NCI-H2029 treated with DMSO at 0.1 percent for 48 hours (cell line): ENCODE measurements at regions not wholly inside any gene's neighbourhood (a gene's known extent, or its start where the extent isn't known, plus 50 kb on each side); places are given as distances from the start of the nearest gene placed in this dataset.

ENCODE experiments used
- DNase-seq: peaks from one replicate; lab custom pipeline; 2025; lab: John Stamatoyannopoulos, UW

DNA sequence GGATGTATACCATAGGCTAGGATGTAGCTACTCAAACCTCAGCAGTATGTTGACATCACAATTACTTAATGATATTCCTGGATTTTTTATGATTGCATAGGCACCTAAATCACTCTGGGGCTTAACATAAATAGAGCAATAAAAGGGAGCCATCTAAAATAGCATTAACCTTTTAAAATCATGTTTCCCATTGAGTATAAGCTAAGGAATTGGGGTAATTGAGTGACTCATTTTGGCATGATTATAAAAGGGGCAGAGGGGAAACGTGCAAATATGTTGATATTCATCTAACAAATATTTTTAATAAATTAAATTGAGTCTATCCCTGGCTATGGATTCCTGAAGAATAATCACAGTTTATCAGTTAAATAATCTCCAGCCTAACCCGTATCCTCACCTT lies 74.0 kb upstream of the ADGRF1 start:
- DNase-seq, result no peak

DNA sequence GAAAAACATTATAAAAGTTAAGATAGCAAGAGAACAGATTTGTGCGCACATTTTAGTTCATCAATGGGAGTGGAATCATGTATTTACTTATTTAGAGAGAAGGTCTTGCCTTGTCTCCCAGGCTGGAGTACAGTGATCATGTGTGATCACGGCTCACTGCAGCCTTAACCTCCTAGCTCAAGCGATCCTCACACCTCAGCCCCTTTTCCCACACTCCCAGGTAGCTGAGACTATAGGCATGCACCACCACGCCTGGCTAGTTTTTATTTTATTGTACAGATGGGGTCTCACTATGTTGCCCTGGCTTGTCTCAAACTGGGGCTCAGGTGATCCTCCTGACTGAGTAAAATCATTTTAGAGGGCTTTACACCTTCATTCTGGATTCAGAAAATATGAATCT lies 72.3 kb upstream of the ADGRF1 start:
- no peak for DNase-seq

DNA sequence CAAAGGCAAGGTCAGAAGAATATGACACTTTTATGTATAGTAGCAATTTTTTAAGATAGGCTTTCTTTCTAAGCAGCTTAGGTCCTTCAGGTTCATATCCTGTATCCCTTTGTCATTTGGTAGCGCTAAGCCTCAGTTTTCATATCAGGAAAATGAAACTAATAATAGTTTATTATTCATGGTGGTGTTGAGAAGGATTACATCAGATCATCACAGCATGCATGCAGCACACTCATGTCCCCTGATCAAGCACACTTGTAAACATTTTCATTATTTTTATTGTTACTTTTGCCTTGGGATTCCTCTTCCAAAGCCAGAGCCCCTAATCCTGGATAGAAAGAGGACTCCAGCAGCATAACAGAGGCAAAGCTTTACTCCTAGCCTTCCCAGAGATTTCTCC lies 70.2 kb upstream of the ADGRF1 start:
- DNase-seq, result no peak

DNA sequence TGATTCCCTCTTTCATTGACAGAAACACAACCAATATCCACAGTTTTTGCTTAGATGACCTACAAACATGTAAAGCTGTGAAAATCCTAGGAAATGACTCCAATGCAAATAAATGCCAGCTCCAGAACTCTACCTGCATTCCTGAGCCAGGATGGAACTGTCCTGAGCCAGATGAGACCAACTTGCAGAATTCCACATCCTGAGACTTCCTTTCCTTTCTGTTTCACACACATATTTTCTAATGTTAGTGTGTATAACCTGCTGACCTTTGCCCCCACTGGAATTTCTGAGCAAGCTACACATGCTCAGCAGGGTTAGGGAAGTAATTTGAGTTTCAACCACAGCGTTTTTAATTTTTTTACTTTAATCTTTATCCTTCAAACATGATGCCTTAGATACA lies 69.6 kb upstream of the ADGRF1 start:
- no peak for DNase-seq

DNA sequence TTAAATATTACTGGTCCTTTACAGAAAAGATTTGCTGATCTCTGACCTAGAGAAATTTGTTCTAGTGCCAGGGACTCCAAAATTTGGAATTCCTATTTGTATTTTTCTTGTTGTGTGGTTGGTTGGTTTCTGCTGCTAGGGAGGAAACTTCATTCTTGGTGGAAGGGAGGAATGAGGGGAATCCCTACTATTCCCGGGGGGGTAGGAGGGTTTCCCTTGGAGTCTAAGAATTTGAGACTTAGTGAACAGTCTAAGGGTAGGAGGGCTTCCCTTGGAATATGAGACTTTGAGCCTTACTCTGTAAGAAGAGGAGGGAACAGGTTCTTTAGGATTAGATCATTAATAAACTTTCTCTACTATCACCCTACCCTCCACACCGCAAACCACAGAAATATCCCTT lies 67.1 kb upstream of the ADGRF1 start:
- DNase-seq, result no peak

DNA sequence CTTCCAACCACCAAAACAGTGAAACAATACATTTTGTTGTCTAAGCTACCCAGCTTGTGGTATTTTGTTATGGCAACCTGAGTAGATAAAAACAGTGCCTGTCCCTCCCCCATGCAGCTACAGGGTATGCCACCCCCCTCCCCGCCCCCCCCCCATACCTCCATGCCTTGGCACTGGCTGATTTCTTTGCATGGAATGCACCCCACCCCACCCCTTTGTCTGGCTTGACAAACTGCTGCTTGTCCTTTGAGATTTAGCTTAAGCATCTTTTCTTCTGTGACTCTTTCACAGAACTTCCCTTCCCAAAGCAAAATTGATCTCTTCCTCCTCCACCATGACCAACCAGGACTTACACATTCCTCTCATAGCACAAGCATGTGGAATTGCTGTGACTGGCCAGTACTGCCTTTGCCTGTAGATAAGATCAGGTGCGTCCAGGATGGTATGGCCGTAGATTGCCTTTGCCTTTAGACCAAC lies 64.6 kb upstream of the ADGRF1 start:
- no peak for DNase-seq

DNA sequence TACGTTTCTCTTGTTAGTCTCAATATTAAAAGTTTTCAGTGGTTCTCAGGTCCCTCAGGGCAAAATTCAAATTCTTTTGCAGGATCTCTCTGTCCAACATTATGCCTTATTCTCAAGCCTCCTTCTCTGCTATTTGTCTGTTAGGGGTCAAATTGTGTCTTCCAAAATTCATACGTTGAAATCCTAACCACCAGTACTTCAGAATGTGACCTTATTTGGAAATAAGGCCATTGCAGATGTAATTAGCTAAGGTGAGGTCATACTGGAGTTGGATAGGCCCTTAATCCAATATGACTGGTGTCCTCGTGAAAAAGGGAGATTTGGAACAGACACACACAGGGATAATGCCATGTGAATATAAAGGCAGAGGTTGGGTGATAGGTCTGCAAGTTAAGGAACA lies 64.1 kb upstream of the ADGRF1 start:
- DNase-seq, result no peak

DNA sequence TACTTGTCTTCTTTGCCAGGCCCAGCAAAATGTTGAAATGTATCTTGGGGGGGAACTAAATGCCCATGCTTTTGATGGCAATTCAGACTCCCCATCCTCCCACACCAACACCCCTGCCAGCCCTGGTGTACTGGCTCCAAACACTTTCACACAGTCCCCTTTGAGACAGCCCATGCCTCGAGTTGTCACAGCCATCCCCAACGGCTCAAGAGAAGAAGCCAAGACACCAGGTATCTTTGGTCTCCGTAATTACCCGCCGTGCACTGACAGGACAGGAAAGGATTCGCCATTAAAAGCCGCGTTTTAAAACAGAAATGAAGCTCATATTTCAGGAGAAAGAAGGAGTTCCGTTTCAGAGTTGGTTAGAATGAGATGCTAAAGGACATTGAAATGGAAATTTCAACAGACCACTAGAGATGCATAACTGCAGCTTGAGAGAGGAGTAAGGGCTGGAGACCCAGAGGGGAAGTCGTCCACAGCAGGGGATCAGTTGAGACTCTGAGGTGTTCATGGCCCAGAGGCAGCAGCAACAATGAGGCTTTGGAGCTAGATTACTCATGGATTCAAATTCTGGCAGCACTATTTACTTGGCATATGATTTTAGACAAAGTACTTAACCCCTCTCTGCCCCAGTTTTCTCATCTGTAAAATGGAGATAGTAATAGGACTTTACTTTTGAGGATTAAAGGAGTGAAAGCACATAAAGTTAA lies 63.5 kb upstream of the ADGRF1 start:
- DNase-seq, result no peak

DNA sequence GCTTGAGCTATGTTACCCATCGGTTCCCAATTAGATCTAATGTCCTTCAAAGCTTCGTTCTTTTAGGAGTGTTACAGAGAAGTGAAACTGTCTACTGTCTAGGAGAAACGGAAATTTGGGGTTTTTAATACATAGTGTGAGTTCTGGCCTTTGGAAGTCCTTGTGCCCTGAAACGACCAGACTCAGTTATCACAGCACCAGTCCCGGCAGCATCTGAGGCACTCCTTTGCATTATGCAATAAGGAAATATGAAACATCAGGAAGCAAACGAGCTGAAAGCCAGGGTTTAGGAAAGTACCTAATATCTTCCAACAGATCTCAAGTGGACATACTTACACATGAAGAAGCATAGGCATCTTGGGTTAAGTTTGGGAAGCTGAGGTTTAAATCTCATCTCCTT lies 61.8 kb upstream of the ADGRF1 start:
- no peak for DNase-seq

DNA sequence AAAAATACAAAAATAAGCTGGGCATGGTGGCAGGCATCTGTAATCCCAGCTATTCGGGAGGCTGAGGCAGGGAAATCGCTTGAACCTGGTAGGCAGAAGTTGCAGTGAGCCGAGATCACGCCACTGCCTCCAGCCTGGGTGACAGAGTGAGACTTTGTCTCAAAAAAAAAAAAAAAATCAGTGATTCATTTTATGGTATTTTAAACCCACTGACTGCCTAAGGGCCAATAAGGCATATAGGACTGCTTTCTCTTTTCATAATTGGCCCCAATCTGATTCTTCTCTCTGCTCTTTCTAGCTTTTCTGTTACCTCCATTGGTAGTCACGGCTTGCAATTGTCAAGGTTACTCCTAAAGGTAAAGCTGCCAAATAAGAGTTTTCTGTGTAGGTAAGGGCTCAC lies 60.2 kb upstream of the ADGRF1 start:
- DNase-seq, result no peak

DNA sequence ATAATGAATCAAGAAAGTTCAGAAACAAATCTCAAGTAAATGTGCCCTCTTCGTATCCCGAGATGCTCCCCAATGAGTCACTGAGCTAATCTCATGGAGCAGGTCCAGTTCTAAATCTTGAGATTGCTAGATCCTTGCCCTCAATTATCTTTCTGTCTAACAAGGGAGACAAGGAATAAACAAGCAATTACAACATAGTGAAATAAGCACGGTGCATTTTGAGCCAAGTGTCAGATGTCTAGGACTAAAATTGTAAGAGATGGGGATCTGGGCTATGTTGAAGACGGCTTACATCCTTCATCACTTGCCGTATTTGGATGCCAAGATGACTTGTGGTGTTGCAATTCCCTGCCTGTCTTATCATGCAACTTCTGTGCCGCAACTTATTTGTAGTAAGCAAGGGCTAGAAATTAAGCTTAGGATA lies 56.5 kb upstream of the ADGRF1 start:
- no peak for DNase-seq

DNA sequence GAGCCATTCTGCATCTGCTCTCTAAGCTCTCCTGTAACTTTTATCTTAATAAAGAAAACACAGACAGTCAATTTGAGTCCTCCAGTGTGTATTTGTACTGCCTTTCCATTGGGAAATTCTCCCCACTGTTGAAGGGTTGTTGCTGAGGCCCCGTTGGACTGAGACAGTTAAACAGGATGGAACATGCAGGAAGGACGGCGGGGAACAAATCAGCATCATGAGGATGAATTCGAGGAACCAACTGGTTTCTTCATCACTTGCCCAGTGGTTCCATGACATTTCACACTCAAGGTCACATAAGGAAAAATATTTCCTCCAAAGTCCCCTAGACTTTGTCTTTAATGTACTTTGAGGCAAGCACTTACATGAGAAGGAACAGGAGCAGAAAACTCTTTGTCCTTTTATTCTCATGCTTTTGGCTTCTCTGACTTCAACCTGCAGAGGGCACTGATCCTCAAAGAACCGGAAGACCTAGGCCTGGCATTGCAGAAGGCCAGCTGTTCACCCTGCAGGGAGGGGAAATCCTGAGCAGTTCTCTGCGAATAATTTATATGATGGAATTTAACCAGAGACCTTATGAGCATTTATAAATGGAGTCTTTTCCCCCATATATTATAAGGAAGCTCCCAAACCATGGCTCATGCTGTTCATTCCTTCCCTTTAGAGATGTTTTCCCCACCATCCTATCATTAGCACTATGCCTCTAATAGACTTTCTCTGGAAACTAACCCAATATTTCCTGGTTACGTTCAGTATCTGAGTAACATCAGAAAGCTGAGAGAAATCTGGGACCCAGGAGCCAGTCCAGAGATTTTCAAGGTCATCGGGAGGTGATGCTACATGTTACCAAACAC lies 55.2 kb upstream of the ADGRF1 start:
- peak; percentile 87 for DNase-seq

DNA sequence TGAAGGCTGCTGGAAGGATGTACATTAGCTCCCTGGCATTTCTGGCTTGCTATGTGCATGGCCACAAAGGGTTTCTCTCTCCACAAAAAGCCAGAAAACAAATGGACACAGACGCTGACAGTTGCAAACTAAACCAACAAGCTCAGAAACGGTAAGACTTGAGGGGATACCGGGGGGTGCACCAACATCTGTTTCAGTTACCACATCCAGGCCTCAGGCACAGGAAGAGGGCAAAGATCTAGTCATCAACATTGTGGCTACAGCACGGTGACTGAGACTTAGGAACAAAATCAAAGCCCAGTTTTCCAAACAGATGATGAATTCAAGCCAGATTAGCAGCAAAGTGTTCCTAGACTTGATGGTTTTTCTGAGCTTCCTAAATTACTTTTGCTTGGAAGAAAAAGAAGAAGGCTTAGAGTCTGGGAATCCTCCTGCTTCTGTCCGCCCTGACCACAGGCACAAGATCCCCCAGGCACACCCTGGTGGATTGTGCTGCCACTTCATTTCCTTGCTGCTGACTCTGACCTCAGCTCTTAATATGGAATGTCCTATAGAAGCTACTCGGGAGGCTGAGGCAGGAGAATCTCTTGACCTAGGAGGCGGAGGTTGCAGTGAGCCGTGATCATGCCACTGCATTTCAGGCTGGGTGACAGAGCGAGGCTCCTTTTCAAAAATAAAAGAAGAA lies 54.2 kb upstream of the ADGRF1 start:
- no peak for DNase-seq

DNA sequence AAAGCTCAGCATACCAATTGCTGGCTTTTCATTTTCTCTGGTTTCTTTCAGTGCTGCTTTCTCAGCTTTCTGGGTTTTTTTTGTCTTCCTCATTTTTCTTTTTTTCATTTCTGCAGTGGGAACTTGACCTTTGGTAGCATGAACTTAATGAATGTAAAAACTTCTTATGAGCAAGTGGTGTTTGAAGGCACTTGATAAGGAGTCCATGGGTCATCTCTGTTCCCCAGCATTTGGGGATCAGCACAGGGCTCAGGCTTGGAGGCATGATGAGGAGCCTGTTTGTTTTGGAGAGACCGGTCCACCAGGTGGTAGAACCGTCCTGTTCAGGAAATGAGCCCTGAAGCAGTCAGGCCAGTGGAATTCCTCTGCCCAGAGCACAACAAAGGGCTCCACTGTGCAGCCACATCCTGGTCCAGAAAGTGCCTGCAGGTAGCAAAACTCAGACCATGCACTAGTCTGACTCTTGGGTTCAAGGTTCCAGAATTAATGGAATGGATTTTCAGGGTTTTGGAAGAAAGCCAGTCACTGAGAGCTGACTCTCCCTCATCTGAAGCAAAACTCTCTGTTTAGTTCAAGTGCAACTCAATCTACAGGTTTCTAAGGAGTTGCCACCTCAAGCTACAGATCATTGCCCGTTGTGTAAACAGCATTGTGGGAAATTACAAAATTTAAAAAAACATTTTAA lies 52.3 kb upstream of the ADGRF1 start:
- no peak for DNase-seq

DNA sequence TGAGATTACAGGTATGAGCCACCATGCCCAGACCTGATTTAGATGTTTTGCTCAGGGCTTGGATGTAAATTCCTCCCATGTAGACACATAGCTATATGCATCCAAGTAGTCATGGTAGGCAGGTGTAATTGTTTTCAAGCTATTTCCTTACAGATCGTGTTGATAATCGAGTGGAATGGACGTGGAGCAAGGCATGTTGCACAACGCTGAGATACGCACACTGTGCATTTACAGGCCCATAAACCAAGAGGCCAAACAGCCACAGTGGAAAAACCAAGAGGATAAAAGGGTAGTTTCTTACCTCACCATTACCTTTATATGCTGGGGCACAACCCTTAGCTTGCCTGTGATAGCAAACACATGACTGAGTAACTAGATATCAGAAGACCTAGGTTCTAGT lies 51.0 kb upstream of the ADGRF1 start:
- no peak for DNase-seq

DNA sequence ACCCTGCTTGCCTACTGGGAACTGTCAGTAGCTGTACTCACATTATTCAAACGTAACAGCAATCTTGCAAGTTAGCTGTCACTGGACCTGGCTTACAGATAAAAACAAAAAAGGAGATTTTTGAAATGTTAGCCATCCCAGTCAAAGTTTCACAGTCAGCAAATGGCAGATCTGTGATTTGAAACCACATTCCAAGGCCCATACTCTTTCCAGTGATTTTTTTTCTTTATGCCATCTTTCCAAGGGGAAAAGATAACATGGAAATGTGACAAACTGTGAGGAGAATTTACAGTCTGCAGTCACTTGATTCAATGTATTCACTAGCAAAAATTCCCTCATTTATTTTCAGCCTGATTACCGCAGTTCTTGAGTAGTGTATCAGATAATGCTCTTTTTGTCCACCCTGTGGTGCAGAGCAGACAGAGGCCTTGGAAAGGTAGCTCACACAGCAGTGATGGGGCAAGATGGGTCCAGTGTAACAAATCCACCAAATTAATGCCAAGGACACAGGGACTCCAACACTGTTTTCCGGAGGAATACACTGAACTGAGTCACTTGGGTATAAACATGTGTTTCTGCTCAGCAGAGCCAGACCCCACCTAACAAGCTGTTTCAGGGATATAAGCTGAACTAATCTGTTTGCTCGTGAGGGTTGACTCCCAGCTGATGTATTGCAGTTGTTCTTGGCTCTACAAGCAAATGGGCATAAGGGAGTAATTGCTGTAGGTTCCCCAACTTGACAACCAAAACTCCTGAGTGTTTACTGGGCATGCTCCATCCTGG lies 49.9 kb upstream of the ADGRF1 start:
- no peak for DNase-seq
